ENCODE measurements at regions not wholly inside any gene's neighbourhood (a gene's known extent, or its start where the extent isn't known, plus 50 kb on each side); places are given as distances from the start of the nearest gene placed in this dataset.
A peak's percentile ranks its signal among the peaks of the same experiment; 100 is the strongest.
"Not testable (repeated sequence)": the region's sequence is repeated elsewhere in the genome, so short reads cannot be mapped to it uniquely, and the experiment has no call there.

GRCh38 chr9:6160579-6160978 is 55.0 kb upstream of the IL33 start:
- no peak for DNase-seq

- no peak for DNase-seq
Observed at GRCh38 chr9:6153425-6153824, 62.2 kb upstream of the IL33 start.

GRCh38 chr9:6152788-6153187 is 62.8 kb upstream of the IL33 start:
- DNase-seq, result no peak

GRCh38 chr9:6150483-6150882 is 65.1 kb upstream of the IL33 start:
- no peak for DNase-seq

GRCh38 chr9:6149315-6149714 is 66.3 kb upstream of the IL33 start:
- DNase-seq, result peak; percentile 30

- no peak for DNase-seq
Observed at GRCh38 chr9:6147846-6148245, 67.8 kb upstream of the IL33 start.

GRCh38 chr9:6144947-6145346 is 70.7 kb upstream of the IL33 start:
- no peak for DNase-seq

GRCh38 chr9:6142799-6143454 is 72.7 kb upstream of the IL33 start:
- DNase-seq, result no peak

GRCh38 chr9:6135780-6136179 is 79.8 kb upstream of the IL33 start:
- DNase-seq, result not testable (repeated sequence)

- no peak for DNase-seq
Observed at GRCh38 chr9:6134661-6135180, 80.9 kb upstream of the IL33 start.

GRCh38 chr9:6133346-6134063 is 82.1 kb upstream of the IL33 start:
- DNase-seq, result no peak

GRCh38 chr9:6132650-6133049 is 83.0 kb upstream of the IL33 start:
- no peak for DNase-seq

- DNase-seq, result no peak
Observed at GRCh38 chr9:6128030-6128429, 87.6 kb upstream of the IL33 start.

GRCh38 chr9:6126377-6126776 is 89.2 kb upstream of the IL33 start:
- DNase-seq, result no peak

- DNase-seq, result no peak
Observed at GRCh38 chr9:6123416-6123815, 92.2 kb upstream of the IL33 start.

- DNase-seq, result no peak
Observed at GRCh38 chr9:6121707-6122106, 93.9 kb upstream of the IL33 start.

- DNase-seq, result no peak
Observed at GRCh38 chr9:6114424-6114823, 99.0 kb upstream of the RANBP6 start.

- DNase-seq, result no peak
Observed at GRCh38 chr9:6113819-6114218, 98.4 kb upstream of the RANBP6 start.

- DNase-seq, result no peak
Observed at GRCh38 chr9:6113312-6113711, 97.9 kb upstream of the RANBP6 start.

- DNase-seq, result no peak
Observed at GRCh38 chr9:6109986-6110385, 94.6 kb upstream of the RANBP6 start.

- DNase-seq, result no peak
Observed at GRCh38 chr9:6109571-6109970, 94.1 kb upstream of the RANBP6 start.

GRCh38 chr9:6106711-6107339 is 91.4 kb upstream of the RANBP6 start:
- peak; percentile 31 for DNase-seq

GRCh38 chr9:6105738-6106137 is 90.3 kb upstream of the RANBP6 start:
- no peak for DNase-seq

GRCh38 chr9:6104406-6104805 is 89.0 kb upstream of the RANBP6 start:
- not testable (repeated sequence) for DNase-seq

All from left hindlimb (tissue), 1 donor.